Renal cortical epithelial cell (primary cell): ENCODE measurements at regions not wholly inside any gene's neighbourhood (a gene's known extent, or its start where the extent isn't known, plus 50 kb on each side); places are given as distances from the start of the nearest gene placed in this dataset.
"Not testable (repeated sequence)": the region's sequence is repeated elsewhere in the genome, so short reads cannot be mapped to it uniquely, and the experiment has no call there.

ENCODE experiments used
- DNase-seq: peaks from one replicate; pipeline ENCODE4 v3.0.0-alpha.2; 2011; ENCODE audit warnings: low read depth

GRCh38 chr3:8420612-8421011 is 81.0 kb upstream of the LMCD1 start:
- no peak for DNase-seq

GRCh38 chr3:8421267-8421666 is 80.4 kb upstream of the LMCD1 start:
- DNase-seq = no peak

GRCh38 chr3:8421711-8422110 is 79.9 kb upstream of the LMCD1 start:
- no peak for DNase-seq

GRCh38 chr3:8423307-8423706 is 78.3 kb upstream of the LMCD1 start:
- no peak for DNase-seq

GRCh38 chr3:8424281-8424680 is 77.3 kb upstream of the LMCD1 start:
- DNase-seq = no peak

- DNase-seq = no peak
Observed at GRCh38 chr3:8436661-8437287, 64.8 kb upstream of the LMCD1 start.

- DNase-seq = no peak
Observed at GRCh38 chr3:8438507-8439079, 63.0 kb upstream of the LMCD1 start.

- not testable (repeated sequence) for DNase-seq
Observed at GRCh38 chr3:8440142-8440541, 61.5 kb upstream of the LMCD1 start.

GRCh38 chr3:8441969-8442559 is 59.6 kb upstream of the LMCD1 start:
- DNase-seq = peak; percentile 79

GRCh38 chr3:8442993-8443650 is 58.5 kb upstream of the LMCD1 start:
- DNase-seq = peak; percentile 29

GRCh38 chr3:8443829-8444791 is 57.5 kb upstream of the LMCD1 start:
- DNase-seq = peak; percentile 99

- DNase-seq = no peak
Observed at GRCh38 chr3:8444883-8445282, 56.7 kb upstream of the LMCD1 start.

- peak; percentile 90 for DNase-seq
Observed at GRCh38 chr3:8445861-8446260, 55.8 kb upstream of the LMCD1 start.

GRCh38 chr3:8446845-8447244 is 54.8 kb upstream of the LMCD1 start:
- DNase-seq = no peak

- peak; percentile 81 for DNase-seq
Observed at GRCh38 chr3:8450618-8451017, 51.0 kb upstream of the LMCD1 start.

- DNase-seq = no peak
Observed at GRCh38 chr3:8451696-8452095, 49.9 kb upstream of the LMCD1 start.
